ENCODE measurements at regions not wholly inside any gene's neighbourhood (a gene's known extent, or its start where the extent isn't known, plus 50 kb on each side); places are given as distances from the start of the nearest gene placed in this dataset.
A peak's percentile ranks its signal among the peaks of the same experiment; 100 is the strongest.

- TF ChIP-seq POLR2A (IDR thresholded peaks at IDR 0.05) (no peak), POLR2AphosphoS5 (IDR thresholded peaks at IDR 0.05) (no peak), CTCF (IDR thresholded peaks at IDR 0.05) (no peak), EP300 (IDR thresholded peaks at IDR 0.05) (no peak)
- Histone ChIP-seq H3K4me1 (no peaks in the 10 kb centered on the region), H3K9me3 (no peaks in the 10 kb centered on the region), H3K27me3 (no peaks in the 10 kb centered on the region), H3K27ac (no peak overlapping the region), H3K36me3 (no peaks in the 10 kb centered on the region), H3K4me3 (no peak overlapping the region)
- no peak for DNase-seq
- 76 to 81% methylated on average over 2 of the region's 2 CpGs for WGBS, 2 donors
- intact Hi-C loops (cut with DNase I), result no loop called here
These were observed 631.8 kb downstream of the AJAP1 start for GRCh38 chr1:5286244-5286643.

GRCh38 chr1:5274527-5274926 lies 620.1 kb downstream of the AJAP1 start:
- Histone ChIP-seq H3K9me3 (peaks cover 0 to 2% (median 0%) of the 10 kb centered on the region in 4 donors), H3K27ac (no peak overlapping the region), H3K4me3 (no peak overlapping the region), H3K27me3 (no peaks in the 10 kb centered on the region), H3K36me3 (no peaks in the 10 kb centered on the region), H3K4me1 (no peaks in the 10 kb centered on the region)
- no peak for TF ChIP-seq EP300 (IDR thresholded peaks at IDR 0.05)
- TF ChIP-seq CTCF (IDR thresholded peaks at IDR 0.05), result no peak
- no peak for TF ChIP-seq POLR2AphosphoS5 (IDR thresholded peaks at IDR 0.05)
- TF ChIP-seq POLR2A (IDR thresholded peaks at IDR 0.05), result no peak
- no peak for DNase-seq
- WGBS, 2 donors, result 59 to 75% methylated on average over 5 of the region's 5 CpGs
- intact Hi-C loops (cut with DNase I), result no loop called here

GRCh38 chr1:5273280-5274003 lies 619.0 kb downstream of the AJAP1 start:
- Histone ChIP-seq H3K27ac (no peak overlapping the region), H3K36me3 (no peaks in the 10 kb centered on the region), H3K4me3 (no peak overlapping the region), H3K4me1 (no peaks in the 10 kb centered on the region), H3K27me3 (no peaks in the 10 kb centered on the region), H3K9me3 (peaks cover 0 to 3% (median 0%) of the 10 kb centered on the region in 4 donors)
- WGBS, 2 donors, result 37 to 41% methylated on average over 3 of the region's 3 CpGs
- TF ChIP-seq EP300 (IDR thresholded peaks at IDR 0.05), result no peak
- no peak for TF ChIP-seq POLR2AphosphoS5 (IDR thresholded peaks at IDR 0.05)
- TF ChIP-seq POLR2A (IDR thresholded peaks at IDR 0.05), result no peak
- no peak for TF ChIP-seq CTCF (IDR thresholded peaks at IDR 0.05)
- intact Hi-C loops (cut with DNase I), result no loop called here
- peak; percentile 12 for DNase-seq

GRCh38 chr1:5272325-5272724 lies 617.9 kb downstream of the AJAP1 start:
- peak; percentile 11 for DNase-seq
- H3K27me3 ChIP-seq, result no peaks in the 10 kb centered on the region
- no peaks in the 10 kb centered on the region for H3K36me3 ChIP-seq
- no peak overlapping the region for H3K4me3 ChIP-seq
- intact Hi-C loops (cut with DNase I), result no loop called here
- no peak overlapping the region for H3K27ac ChIP-seq
- 83 to 85% methylated on average over 7 of the region's 7 CpGs for WGBS, 2 donors
- H3K9me3 ChIP-seq, result peaks cover 0 to 3% (median 0%) of the 10 kb centered on the region in 4 donors
- H3K4me1 ChIP-seq, result no peaks in the 10 kb centered on the region
- no peak for TF ChIP-seq CTCF (IDR thresholded peaks at IDR 0.05)

- no peaks in the 10 kb centered on the region for H3K36me3 ChIP-seq
- no peaks in the 10 kb centered on the region for H3K4me1 ChIP-seq
- no peaks in the 10 kb centered on the region for H3K27me3 ChIP-seq
- no peak overlapping the region for H3K4me3 ChIP-seq
- intact Hi-C loops (cut with DNase I), result no loop called here
- peaks cover 0 to 3% (median 0%) of the 10 kb centered on the region in 4 donors for H3K9me3 ChIP-seq
- DNase-seq, result peak; percentile 21
- TF ChIP-seq CTCF (IDR thresholded peaks at IDR 0.05), result no peak
- 76 to 84% methylated on average over 2 of the region's 2 CpGs for WGBS, 2 donors
- no peak overlapping the region for H3K27ac ChIP-seq
These were observed 616.9 kb downstream of the AJAP1 start for GRCh38 chr1:5271264-5271663.
